ENCODE measurements at regions not wholly inside any gene's neighbourhood (a gene's known extent, or its start where the extent isn't known, plus 50 kb on each side); places are given as distances from the start of the nearest gene placed in this dataset.

DNA sequence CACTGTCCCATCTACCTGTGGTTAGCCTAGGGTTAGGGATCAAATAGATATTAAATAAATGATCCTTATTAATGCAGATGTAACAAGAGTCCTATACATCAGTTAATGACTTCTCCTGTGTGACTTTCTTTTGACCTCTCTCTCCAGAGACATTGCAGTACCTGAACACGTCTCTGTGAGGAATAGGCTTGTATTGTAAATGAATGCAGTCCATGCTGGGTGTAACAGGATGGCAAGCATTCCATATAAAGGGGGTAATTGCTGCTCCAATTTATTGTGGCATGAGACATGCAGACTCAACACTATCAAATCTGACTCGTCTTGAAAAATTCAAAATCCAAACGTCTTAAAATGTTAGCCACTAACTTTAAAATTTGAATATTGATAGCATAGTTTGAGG is 189.5 kb downstream of the PRDM2 start:
- H3K36me3 ChIP-seq = no peaks in the 10 kb centered on the region
- peaks cover 0 to 7% (median 5%) of the 10 kb centered on the region in 9 donors for H3K4me1 ChIP-seq
- WGBS, 2 donors = 51 to 57% methylated on average over 3 of the region's 3 CpGs
- H3K4me3 ChIP-seq = no peak overlapping the region
- H3K27ac ChIP-seq = no peak overlapping the region
- TF ChIP-seq, protein P1, sequence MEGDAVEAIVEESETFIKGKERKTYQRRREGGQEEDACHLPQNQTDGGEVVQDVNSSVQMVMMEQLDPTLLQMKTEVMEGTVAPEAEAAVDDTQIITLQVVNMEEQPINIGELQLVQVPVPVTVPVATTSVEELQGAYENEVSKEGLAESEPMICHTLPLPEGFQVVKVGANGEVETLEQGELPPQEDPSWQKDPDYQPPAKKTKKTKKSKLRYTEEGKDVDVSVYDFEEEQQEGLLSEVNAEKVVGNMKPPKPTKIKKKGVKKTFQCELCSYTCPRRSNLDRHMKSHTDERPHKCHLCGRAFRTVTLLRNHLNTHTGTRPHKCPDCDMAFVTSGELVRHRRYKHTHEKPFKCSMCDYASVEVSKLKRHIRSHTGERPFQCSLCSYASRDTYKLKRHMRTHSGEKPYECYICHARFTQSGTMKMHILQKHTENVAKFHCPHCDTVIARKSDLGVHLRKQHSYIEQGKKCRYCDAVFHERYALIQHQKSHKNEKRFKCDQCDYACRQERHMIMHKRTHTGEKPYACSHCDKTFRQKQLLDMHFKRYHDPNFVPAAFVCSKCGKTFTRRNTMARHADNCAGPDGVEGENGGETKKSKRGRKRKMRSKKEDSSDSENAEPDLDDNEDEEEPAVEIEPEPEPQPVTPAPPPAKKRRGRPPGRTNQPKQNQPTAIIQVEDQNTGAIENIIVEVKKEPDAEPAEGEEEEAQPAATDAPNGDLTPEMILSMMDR (IDR thresholded peaks at IDR 0.05) = no peak
- intact Hi-C loops (cut with DNase I) = no loop called here
- peaks cover 0 to 92% (median 68%) of the 10 kb centered on the region in 7 donors for H3K27me3 ChIP-seq
- DNase-seq (no peak), ATAC-seq (no peak)
- H3K9me3 ChIP-seq = peaks cover 0 to 11% (median 3%) of the 10 kb centered on the region in 11 donors

DNA sequence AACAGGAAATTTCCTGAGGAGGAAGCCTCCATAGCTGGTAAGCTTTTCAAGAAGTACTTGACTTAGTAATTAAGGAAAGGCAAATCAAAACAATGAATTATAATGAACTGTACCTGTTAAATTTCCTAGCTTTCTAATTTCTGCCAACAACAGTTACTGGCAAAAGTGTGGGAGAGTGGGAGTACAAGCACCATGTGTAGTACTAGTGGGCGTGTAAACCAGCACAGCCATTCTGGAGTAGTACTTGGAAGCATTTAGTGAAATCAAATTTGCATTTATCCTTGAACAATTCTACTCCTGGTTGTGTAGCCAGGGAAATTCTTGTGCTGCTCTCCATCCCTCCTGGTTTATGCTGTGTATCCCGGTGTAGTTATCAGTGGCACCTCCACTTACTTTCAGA is 190.8 kb downstream of the PRDM2 start:
- no peak for DNase-seq
- Histone ChIP-seq H3K27ac (no peak overlapping the region), H3K27me3 (peaks cover 0 to 97% (median 79%) of the 10 kb centered on the region in 7 donors), H3K4me3 (no peak overlapping the region), H3K9me3 (peaks cover 0 to 11% (median 3%) of the 10 kb centered on the region in 11 donors), H3K36me3 (no peaks in the 10 kb centered on the region), H3K4me1 (peaks cover 0 to 7% (median 5%) of the 10 kb centered on the region in 9 donors)
- 92 to 95% methylated on average over 2 of the region's 2 CpGs for WGBS, 2 donors
- ATAC-seq = no peak
- TF ChIP-seq, protein P1 (IDR thresholded peaks at IDR 0.05) = no peak
- intact Hi-C loops (cut with DNase I) = no loop called here

DNA sequence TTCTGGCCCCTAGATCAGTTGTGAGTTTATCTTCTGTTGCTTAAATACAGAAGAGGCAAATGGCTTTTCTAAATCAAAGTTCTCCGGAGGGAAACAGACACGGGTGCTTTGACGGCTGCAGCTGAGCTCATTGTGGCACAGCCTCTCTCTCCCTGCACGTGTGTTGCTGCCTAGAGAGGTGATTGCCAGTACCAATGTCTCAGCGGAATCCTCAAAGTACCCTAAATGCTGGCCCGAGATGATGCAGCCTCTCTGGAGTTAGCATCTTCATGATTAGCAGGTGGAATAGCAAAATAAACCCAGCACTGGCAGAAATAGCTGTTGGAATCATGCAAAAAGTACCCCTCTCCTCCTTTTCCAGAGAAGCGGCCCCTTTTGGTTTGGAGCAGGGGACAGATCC is 192.2 kb downstream of the PRDM2 start:
- ATAC-seq (no peak), DNase-seq (no peak)
- Histone ChIP-seq H3K4me1 (peaks cover 0 to 7% (median 5%) of the 10 kb centered on the region in 9 donors), H3K27ac (no peak overlapping the region), H3K9me3 (peaks cover 0 to 6% (median 1%) of the 10 kb centered on the region in 11 donors), H3K36me3 (no peaks in the 10 kb centered on the region), H3K27me3 (peaks cover 0 to 99% (median 82%) of the 10 kb centered on the region in 7 donors), H3K4me3 (peak overlapping the region in 7 of 10 donors; percentile 21 to 51 (median 43))
- TF ChIP-seq, protein P1 (IDR thresholded peaks at IDR 0.05) = no peak
- intact Hi-C loops (cut with DNase I) = no loop called here
- WGBS, 2 donors = 3 to 6% methylated on average over 7 of the region's 7 CpGs

DNA sequence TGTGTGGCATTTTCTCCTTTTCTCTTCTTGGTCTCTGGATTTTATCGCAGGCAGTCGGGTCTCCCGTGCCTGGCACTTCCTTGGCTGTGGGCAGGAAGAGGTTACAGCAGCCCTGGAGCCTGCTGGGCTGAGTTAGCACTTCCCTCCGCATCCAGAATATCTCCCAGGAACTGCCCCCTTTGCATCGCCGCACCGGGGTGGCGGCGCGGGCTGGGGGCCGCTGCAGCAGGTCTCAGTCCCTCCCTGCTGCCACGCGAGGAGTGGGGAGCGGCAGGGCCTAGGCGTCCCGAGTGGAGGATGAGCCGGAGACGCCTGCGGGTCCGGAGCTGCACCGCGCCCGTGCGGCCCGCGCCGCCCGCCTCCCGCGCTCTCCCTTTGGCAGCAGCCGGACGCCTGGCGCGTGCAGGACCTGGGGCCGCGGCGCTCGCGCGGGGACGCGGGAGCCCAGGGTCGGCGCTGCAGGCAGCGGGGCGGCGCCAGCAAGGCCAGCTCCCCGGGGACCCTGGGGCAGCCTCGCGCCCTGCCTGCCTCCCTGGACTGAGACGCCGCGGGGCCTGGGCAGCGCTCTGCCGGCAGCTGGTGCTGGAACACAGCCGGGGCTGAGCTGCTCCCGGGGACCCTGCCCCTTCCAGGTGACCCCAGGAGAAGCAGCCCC is 192.8 kb downstream of the PRDM2 start:
- DNase-seq = peak in 1 of 2 donors; percentile 29
- intact Hi-C loops (cut with DNase I) = no loop called here
- Histone ChIP-seq H3K4me3 (peak overlapping the region in 9 of 10 donors; percentile 21 to 51 (median 43)), H3K36me3 (no peaks in the 10 kb centered on the region), H3K27me3 (peaks cover 0 to 96% (median 79%) of the 10 kb centered on the region in 7 donors), H3K4me1 (peaks cover 0 to 7% (median 5%) of the 10 kb centered on the region in 9 donors), H3K27ac (no peak overlapping the region), H3K9me3 (peaks cover 0 to 5% (median 0%) of the 10 kb centered on the region in 11 donors)
- TF ChIP-seq, protein P1 (IDR thresholded peaks at IDR 0.05) = no peak
- WGBS, 2 donors = 1% methylated on average over 54 to 57 of the region's 57 CpGs
- peak in 3 of 8 donors; percentile 44 to 79 (median 57) for ATAC-seq

All from heart right ventricle (tissue), 16 donors.